Fibroblast of skin of right quadriceps (primary cell): ENCODE measurements at regions not wholly inside any gene's neighbourhood (a gene's known extent, or its start where the extent isn't known, plus 50 kb on each side); places are given as distances from the start of the nearest gene placed in this dataset.

Experiments
- DNase-seq: peaks from one replicate; pipeline ENCODE4 v3.0.0-alpha.2; 2013

GRCh38 chr2:16327326-16327725, 338.3 kb downstream of the CYRIA start:
- no peak for DNase-seq

- peak; percentile 14 for DNase-seq
These were observed 338.8 kb downstream of the CYRIA start for GRCh38 chr2:16326711-16327300.

- DNase-seq: no peak
These were observed 339.6 kb downstream of the CYRIA start for GRCh38 chr2:16325976-16326510.

GRCh38 chr2:16325016-16325975, 340.3 kb downstream of the CYRIA start:
- DNase-seq: no peak

- DNase-seq: no peak
These were observed 341.1 kb downstream of the CYRIA start for GRCh38 chr2:16324544-16324937.

GRCh38 chr2:16323551-16324543, 341.8 kb downstream of the CYRIA start:
- no peak for DNase-seq

GRCh38 chr2:16323126-16323520, 342.5 kb downstream of the CYRIA start:
- no peak for DNase-seq

- peak; percentile 48 for DNase-seq
These were observed 343.1 kb downstream of the CYRIA start for GRCh38 chr2:16322308-16323125.

- no peak for DNase-seq
These were observed 343.8 kb downstream of the CYRIA start for GRCh38 chr2:16321872-16322271.

- no peak for DNase-seq
These were observed 344.4 kb downstream of the CYRIA start for GRCh38 chr2:16321256-16321655.

GRCh38 chr2:16320716-16321115, 344.9 kb downstream of the CYRIA start:
- DNase-seq: no peak

- no peak for DNase-seq
These were observed 346.0 kb downstream of the CYRIA start for GRCh38 chr2:16319551-16320121.

- peak; percentile 6 for DNase-seq
These were observed 347.0 kb downstream of the CYRIA start for GRCh38 chr2:16318474-16319195.

GRCh38 chr2:16318051-16318450, 347.6 kb downstream of the CYRIA start:
- no peak for DNase-seq

GRCh38 chr2:16317211-16317830, 348.3 kb downstream of the CYRIA start:
- no peak for DNase-seq

GRCh38 chr2:16316456-16317210, 349.0 kb downstream of the CYRIA start:
- no peak for DNase-seq

- DNase-seq: no peak
These were observed 349.7 kb downstream of the CYRIA start for GRCh38 chr2:16315908-16316307.

- no peak for DNase-seq
These were observed 350.2 kb downstream of the CYRIA start for GRCh38 chr2:16315458-16315835.

- no peak for DNase-seq
These were observed 350.8 kb downstream of the CYRIA start for GRCh38 chr2:16314691-16315457.
